ENCODE measurements at regions not wholly inside any gene's neighbourhood (a gene's known extent, or its start where the extent isn't known, plus 50 kb on each side); places are given as distances from the start of the nearest gene placed in this dataset.
A peak's percentile ranks its signal among the peaks of the same experiment; 100 is the strongest.

- peak; percentile 7 to 85 (median 56) for DNase-seq
- intact Hi-C loops (cut with DNase I) = loop anchor here (5.0 kb wide), 1 partner anchor 813 kb away; no protein-coding TSS in a partner anchor
These were observed 889.1 kb upstream of the GCFC2 start for GRCh38 chr2:76599732-76600368.

- intact Hi-C loops (cut with DNase I) = no loop called here
- no peak for DNase-seq
These were observed 873.8 kb upstream of the GCFC2 start for GRCh38 chr2:76584474-76584873.

DNA sequence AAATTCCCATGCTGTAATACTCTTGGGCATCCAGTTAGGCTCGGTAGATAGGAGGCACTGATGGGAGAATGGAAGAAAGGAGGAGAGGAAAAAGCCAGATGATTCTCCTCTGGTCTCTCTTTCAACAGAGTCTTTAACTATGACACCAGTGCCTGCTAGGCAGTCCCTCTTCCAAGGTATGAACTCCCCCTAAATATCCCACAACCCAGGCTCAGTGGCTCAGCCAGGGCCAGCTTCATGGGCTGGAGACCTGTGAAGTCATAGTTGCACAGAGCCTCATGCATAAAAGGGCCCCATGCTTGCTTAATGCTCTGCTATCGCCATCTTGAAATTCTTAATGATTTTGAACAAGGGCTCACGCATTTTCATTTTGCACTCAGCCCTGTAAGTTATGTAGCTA lies 869.2 kb upstream of the GCFC2 start:
- intact Hi-C loops (cut with DNase I) = no loop called here
- DNase-seq = no peak

- DNase-seq = no peak
- intact Hi-C loops (cut with DNase I) = no loop called here
These were observed 862.3 kb upstream of the GCFC2 start for GRCh38 chr2:76572981-76573380.

DNA sequence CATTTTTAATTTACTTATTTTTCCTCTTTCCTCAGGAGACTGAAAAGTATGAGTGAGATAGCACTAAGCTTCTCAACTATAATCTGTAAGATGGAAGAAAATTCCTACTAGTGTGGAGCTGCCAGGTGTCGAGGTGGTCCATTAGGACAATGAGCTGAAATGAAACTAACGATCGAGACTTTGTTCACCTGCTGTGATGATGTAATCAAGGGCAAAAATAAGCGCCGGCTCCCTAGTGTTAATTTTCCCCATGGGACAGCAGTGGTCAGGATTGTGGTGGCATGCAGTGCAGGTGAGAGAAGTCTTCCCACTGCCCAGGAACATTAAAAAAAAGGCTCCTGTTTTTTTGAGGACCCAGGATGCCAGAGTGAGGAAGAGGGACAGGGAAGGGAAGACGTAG lies 859.1 kb upstream of the GCFC2 start:
- intact Hi-C loops (cut with DNase I) = no loop called here
- DNase-seq = no peak

DNA sequence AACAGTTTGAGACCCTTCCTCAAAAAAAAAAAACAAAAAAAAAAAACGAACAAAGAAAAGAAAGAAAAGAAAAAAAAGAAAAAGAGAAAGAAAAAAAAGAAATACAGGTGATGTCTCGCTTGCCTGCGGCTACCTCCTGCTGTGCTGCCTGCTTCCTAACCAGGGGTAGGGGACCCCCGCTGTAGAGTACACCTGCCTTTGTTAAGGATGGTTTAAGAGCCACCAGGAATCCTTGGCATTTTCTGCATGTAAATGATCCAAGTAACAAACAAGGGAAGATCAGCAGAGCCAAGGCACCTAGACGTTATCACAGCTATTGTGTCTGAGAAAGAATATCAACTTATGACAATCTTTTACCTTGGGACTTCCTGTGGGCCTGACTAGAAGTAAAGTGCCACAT lies 856.8 kb upstream of the GCFC2 start:
- DNase-seq = no peak
- intact Hi-C loops (cut with DNase I) = no loop called here

DNA sequence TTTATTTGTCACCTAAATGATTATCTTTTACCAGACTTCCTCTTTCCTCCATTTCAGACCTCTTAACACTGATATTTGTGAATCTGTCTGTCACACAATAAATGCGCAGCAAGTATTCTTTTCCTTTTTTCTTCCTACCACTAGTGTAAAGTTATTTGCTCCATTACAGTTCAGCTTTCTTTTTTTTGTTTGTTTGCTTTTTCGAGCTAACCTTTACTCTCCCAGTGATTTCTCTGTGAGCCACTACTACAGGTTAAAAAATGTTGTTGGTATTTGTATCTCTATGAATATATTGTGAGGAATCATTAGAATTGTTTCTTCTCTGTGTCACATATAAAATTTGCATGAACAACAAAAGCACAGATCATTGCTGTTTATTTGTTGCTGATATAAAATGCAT lies 854.0 kb upstream of the GCFC2 start:
- no peak for DNase-seq
- intact Hi-C loops (cut with DNase I) = no loop called here

DNA sequence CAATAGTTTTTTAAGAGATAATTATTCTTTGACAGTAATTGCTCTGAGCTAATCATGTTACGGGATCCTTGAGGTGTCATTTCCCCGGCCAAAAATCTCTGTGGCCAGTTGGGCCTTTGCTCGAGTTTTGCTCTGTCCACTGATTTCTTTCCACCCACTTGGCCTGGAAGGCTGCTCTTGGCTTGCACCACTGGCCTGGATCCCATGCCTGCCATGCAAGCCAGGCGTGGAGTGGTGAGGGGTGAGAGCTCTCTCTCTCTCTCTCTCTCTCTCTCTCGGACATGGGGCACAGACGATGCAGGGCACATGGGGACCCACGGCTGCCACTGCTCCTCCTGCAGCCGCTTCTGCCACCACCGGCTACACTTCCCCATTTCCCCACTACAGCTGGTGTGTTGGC lies 853.0 kb upstream of the GCFC2 start:
- peak in 24 of 42 donors; percentile 1 to 48 (median 24) for DNase-seq
- intact Hi-C loops (cut with DNase I) = no loop called here

GRCh38 chr2:76558157-76558556 lies 847.4 kb upstream of the GCFC2 start:
- intact Hi-C loops (cut with DNase I) = no loop called here
- no peak for DNase-seq

DNA sequence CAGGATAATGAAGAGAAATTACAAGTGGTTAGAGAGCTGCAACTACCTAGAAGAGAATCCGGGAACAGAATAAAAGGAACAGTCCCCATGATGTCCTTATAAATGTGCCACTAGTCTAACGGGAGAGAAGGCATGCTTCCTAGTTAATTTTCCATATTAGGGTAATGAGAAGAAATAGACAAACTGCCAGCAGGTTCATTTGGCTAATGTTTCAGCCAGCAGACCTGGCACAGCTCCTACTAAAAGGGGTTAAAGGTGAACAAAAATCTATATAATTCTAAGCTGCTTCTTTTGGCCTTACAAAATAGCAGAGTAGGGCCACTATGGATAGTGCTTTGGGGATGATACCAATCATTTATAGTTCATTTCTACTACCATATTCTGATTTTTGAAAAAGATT lies 845.3 kb upstream of the GCFC2 start:
- no peak for DNase-seq
- intact Hi-C loops (cut with DNase I) = no loop called here

DNA sequence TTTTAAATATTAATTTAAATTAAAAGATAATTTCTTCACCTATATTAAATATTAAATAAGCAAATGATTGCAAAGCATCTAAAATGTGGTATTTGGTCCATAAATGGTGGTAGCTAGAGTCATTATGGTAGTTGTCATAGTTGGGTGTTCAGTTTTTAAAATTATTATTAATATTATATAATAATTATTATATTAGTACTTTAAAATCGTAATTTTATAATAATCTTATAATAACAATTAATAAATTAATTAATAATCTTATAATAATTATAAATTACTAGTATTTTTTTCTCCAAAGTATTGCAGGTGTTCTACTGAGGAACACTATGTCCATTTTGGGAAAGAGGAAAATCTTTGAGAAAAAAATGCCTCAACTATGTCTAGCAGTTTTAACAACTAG lies 835.5 kb upstream of the GCFC2 start:
- intact Hi-C loops (cut with DNase I) = no loop called here
- no peak for DNase-seq

DNA sequence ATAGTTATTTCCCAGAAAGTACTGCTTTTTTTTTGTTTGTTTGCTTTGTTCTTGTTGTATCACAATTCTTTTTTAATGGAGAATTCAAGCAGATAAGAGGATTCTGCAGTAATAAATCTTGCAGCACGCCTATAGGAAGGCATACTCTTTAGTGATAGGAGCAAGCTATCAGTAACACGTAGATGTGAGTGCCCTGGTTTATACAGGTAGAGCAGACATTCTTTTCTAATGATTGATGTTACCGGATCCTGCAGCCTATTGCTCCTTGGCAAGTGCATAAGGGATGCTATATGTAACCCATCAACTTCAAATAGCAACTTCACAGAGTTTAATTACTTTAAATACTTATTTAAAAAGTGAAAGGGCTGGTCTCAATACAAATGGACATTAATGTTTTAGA lies 834.2 kb upstream of the GCFC2 start:
- intact Hi-C loops (cut with DNase I) = no loop called here
- no peak for DNase-seq

DNA sequence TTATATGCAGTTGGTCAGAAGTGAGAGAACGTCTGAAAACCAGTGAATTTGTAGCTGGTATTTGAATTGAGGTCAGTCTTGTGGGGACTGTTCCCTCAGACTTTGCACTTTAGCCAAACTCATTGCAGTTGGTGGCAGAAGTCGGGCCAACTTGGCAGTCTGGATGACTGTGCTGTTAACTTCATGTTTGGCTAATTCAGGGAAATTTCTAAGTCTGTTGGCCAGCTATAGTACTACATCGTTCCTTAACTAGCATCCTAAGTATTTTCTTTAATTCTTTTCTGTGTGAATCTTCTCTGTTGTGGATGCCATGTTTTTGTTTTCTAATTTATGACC lies 806.8 kb upstream of the GCFC2 start:
- no peak for DNase-seq
- intact Hi-C loops (cut with DNase I) = no loop called here

GRCh38 chr2:76516861-76517573 lies 806.3 kb upstream of the GCFC2 start:
- no peak for DNase-seq
- intact Hi-C loops (cut with DNase I) = no loop called here

DNA sequence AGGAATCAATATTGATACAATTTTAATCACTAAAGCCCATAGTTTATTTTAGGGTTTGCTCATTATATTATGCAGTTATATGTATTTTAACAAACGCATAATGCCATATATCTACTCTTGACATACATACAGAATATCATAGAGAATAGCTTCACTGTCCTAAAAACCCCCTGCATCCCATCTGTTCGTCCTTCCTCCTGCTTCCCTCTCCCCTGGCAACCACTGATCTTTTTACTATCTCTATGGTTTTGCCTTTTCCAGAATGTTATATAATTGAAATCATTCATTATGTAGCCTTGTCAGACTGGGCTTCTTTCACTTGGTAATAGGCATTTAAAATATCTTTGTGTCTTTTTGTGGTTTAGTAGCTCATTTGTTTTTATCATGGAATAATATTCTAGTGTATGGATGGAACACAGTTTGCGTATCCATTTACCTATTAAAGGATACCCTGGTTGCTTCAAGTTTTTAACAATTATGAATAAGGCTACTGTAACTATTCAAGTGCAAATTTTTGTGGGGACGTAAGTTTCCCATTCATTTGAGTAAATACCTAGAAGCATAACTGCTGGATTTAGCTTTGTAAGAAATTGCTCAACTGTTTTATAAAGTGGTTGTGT lies 801.6 kb upstream of the GCFC2 start:
- no peak for DNase-seq
- intact Hi-C loops (cut with DNase I) = no loop called here

- intact Hi-C loops (cut with DNase I) = no loop called here
- no peak for DNase-seq
These were observed 795.8 kb upstream of the GCFC2 start for GRCh38 chr2:76506538-76506937.

- intact Hi-C loops (cut with DNase I) = no loop called here
- DNase-seq = no peak
These were observed 790.9 kb upstream of the GCFC2 start for GRCh38 chr2:76501641-76502040.

- no peak for DNase-seq
- intact Hi-C loops (cut with DNase I) = no loop called here
These were observed 787.6 kb upstream of the GCFC2 start for GRCh38 chr2:76498360-76498759.

DNA sequence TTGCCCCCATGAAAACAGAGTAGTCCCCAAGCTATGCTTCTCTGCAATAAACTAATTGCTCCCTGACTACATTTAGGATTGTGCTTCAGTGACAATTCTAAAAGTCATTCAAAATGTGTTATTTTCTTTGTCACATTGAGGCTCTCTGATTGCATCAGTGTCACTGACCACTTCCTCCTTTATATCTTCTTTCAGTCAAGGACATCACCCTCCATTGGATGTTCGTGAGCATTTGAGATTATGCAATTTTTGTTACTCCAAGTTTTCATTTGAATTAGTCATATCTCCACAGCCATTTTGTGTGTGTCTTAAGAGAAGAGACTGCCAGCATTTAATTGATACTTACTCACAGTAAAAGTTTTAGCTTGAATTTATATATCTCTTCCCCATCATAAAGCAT lies 780.8 kb upstream of the GCFC2 start:
- DNase-seq = no peak
- intact Hi-C loops (cut with DNase I) = no loop called here

GRCh38 chr2:76478266-76479035 lies 767.7 kb upstream of the GCFC2 start:
- intact Hi-C loops (cut with DNase I) = no loop called here

More at GRCh38 chr2:76478266-76479035, 767.7 kb upstream of the GCFC2 start:
- DNase-seq = no peak

Data from head of caudate nucleus (tissue), 42 donors.